ENCODE measurements at regions not wholly inside any gene's neighbourhood (a gene's known extent, or its start where the extent isn't known, plus 50 kb on each side); places are given as distances from the start of the nearest gene placed in this dataset.

DNA sequence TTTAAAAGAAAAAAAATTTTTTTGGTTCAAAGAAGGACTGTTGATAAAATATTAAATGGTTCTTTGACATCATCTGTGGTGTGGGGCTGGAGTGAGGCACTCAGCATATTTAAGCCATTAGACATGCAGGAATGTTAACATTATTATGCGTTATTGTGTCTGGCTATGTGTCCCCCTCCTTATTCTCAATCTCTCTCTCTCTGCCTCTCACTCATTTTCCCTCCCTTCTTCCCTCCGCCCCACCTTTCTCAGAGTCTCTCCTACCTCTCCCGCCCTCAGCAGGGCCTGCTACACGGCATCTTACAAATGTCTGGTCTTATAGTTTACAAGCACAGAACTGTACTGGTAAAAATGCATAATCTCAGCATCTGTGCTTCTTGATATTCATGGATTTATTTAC lies 287.8 kb upstream of the TMEM161B start:
- TF ChIP-seq, protein P1, sequence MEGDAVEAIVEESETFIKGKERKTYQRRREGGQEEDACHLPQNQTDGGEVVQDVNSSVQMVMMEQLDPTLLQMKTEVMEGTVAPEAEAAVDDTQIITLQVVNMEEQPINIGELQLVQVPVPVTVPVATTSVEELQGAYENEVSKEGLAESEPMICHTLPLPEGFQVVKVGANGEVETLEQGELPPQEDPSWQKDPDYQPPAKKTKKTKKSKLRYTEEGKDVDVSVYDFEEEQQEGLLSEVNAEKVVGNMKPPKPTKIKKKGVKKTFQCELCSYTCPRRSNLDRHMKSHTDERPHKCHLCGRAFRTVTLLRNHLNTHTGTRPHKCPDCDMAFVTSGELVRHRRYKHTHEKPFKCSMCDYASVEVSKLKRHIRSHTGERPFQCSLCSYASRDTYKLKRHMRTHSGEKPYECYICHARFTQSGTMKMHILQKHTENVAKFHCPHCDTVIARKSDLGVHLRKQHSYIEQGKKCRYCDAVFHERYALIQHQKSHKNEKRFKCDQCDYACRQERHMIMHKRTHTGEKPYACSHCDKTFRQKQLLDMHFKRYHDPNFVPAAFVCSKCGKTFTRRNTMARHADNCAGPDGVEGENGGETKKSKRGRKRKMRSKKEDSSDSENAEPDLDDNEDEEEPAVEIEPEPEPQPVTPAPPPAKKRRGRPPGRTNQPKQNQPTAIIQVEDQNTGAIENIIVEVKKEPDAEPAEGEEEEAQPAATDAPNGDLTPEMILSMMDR (IDR thresholded peaks at IDR 0.05), result no peak
- no peak for TF ChIP-seq POLR2A (IDR thresholded peaks at IDR 0.05)
